ENCODE measurements at regions not wholly inside any gene's neighbourhood (a gene's known extent, or its start where the extent isn't known, plus 50 kb on each side); places are given as distances from the start of the nearest gene placed in this dataset.

- no peaks in the 10 kb centered on the region for H3K27me3 ChIP-seq (ENCODE audit: control insufficient read depth, insufficient read depth, low read length)
- H3K4me3 ChIP-seq (ENCODE audit: low read depth, low read length): no peak overlapping the region
- H3K4me1 ChIP-seq (ENCODE audit: control insufficient read depth, insufficient read depth, low read length): peaks cover 3% of the 10 kb centered on the region
- no peak for DNase-seq (ENCODE audit: low read depth in 4 of 6, low spot score in 6 of 6)
- H3K9me3 ChIP-seq (ENCODE audit: control insufficient read depth, insufficient read depth, low read length): no peaks in the 10 kb centered on the region
- no peak overlapping the region for H3K27ac ChIP-seq (ENCODE audit: low read depth, low read length)
- 95% methylated on average over 15 of the region's 18 CpGs for WGBS (ENCODE audit: insufficient coverage)
- no peaks in the 10 kb centered on the region for H3K36me3 ChIP-seq (ENCODE audit: control insufficient read depth, insufficient read depth, low read length)
These were observed 257.5 kb downstream of the PARP8 start for GRCh38 chr5:50923768-50924494.

DNA sequence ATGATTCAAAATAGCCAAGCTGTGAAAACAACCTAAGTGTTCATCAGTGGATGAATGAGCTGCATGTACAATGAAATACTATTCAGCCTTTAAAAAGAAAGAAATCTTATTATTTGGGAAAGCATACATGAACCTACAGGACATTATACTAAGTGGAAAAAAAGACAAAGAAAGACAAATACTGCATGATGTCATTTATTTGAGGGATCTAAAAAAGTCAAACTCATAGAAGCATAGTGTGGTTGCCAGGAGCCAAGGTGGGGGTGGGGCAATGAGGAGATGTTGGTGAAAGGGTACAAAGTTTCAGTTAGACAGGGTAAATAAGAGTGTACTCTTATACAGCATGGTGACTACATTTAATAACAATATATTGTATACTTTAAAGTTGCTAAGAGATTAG, 261.5 kb downstream of the PARP8 start:
- no peaks in the 10 kb centered on the region for H3K9me3 ChIP-seq (ENCODE audit: control insufficient read depth, insufficient read depth, low read length)
- no peaks in the 10 kb centered on the region for H3K27me3 ChIP-seq (ENCODE audit: control insufficient read depth, insufficient read depth, low read length)
- H3K4me3 ChIP-seq (ENCODE audit: low read depth, low read length): no peak overlapping the region
- no peak for DNase-seq (ENCODE audit: low read depth in 4 of 6, low spot score in 6 of 6)
- H3K27ac ChIP-seq (ENCODE audit: low read depth, low read length): no peak overlapping the region
- no peaks in the 10 kb centered on the region for H3K36me3 ChIP-seq (ENCODE audit: control insufficient read depth, insufficient read depth, low read length)
- H3K4me1 ChIP-seq (ENCODE audit: control insufficient read depth, insufficient read depth, low read length): peaks cover 3% of the 10 kb centered on the region

DNA sequence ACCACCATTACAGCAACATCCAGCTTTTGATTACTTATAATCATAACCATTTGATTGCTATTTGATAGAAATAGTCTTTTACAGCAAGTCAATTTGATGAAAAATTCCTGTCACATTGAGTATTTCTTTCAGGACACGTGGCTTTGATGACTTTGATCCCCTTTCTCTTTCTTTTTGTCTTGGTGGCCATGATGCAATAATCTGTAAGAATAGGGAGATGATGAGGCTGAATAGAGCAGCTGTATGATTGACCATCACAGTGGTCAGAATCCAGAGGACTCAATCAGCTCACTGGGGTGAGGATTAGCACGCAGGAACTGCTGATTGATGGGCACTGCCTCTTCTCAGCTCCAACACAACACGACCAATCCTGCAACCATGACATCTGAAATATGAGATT, 262.7 kb downstream of the PARP8 start:
- Histone ChIP-seq H3K36me3 (ENCODE audit: control insufficient read depth, insufficient read depth, low read length) (no peaks in the 10 kb centered on the region), H3K4me3 (ENCODE audit: low read depth, low read length) (no peak overlapping the region), H3K27me3 (ENCODE audit: control insufficient read depth, insufficient read depth, low read length) (no peaks in the 10 kb centered on the region), H3K9me3 (ENCODE audit: control insufficient read depth, insufficient read depth, low read length) (no peaks in the 10 kb centered on the region), H3K4me1 (ENCODE audit: control insufficient read depth, insufficient read depth, low read length) (no peaks in the 10 kb centered on the region), H3K27ac (ENCODE audit: low read depth, low read length) (no peak overlapping the region)
- no peak for DNase-seq (ENCODE audit: low read depth in 4 of 6, low spot score in 6 of 6)
- no CpG with 5 or more reads among the region's 3 CpGs for WGBS (ENCODE audit: insufficient coverage)

DNA sequence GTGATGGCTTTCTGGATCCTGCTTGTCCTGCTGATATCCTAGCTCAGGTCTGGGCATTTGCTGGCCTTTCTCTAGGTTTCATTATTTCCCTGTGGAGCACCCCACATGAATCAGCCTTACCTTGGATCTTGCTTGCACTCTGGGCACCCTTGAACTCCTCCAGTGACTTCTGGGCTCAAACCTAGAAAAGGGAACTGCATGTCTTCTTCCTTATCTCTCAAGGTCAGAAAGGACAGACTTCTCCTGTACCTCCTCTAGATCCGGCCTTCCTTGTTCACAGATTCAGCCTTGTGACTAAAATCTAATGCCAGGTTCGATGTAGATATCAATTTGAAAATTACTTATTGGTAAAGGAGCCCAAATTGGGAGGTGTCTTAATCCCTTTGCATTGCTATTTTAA, 267.9 kb downstream of the PARP8 start:
- no peaks in the 10 kb centered on the region for H3K4me1 ChIP-seq (ENCODE audit: control insufficient read depth, insufficient read depth, low read length)
- H3K27ac ChIP-seq (ENCODE audit: low read depth, low read length): no peak overlapping the region
- no peaks in the 10 kb centered on the region for H3K9me3 ChIP-seq (ENCODE audit: control insufficient read depth, insufficient read depth, low read length)
- no CpG with 5 or more reads among the region's 2 CpGs for WGBS (ENCODE audit: insufficient coverage)
- DNase-seq (ENCODE audit: low read depth in 4 of 6, low spot score in 6 of 6): no peak
- no peaks in the 10 kb centered on the region for H3K36me3 ChIP-seq (ENCODE audit: control insufficient read depth, insufficient read depth, low read length)
- H3K4me3 ChIP-seq (ENCODE audit: low read depth, low read length): no peak overlapping the region
- no peaks in the 10 kb centered on the region for H3K27me3 ChIP-seq (ENCODE audit: control insufficient read depth, insufficient read depth, low read length)

DNA sequence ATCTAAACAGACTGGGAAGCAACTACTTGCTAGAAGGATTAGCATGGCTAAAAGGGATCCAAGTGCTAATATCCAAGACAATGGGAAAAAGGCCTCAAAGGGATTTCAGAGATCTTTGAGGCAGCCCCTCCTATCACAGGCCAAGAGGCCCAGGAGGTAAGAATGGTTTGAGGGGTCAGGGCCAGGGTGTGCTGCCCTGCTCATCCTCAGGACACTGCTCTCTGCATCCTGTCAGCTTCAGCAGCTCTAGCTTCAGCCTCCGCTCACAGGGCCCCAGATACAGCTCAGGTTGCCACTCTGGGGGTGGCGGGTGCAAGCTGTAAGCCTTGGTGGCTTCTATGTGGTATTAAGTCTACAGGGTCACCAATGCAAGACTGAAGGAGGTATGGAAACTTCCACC, 278.7 kb downstream of the PARP8 start:
- H3K4me3 ChIP-seq (ENCODE audit: low read depth, low read length): no peak overlapping the region
- WGBS (ENCODE audit: insufficient coverage): no CpG with 5 or more reads among the region's 2 CpGs

GRCh38 chr5:50947906-50948683, 281.7 kb downstream of the PARP8 start:
- 60% methylated on average over 6 of the region's 6 CpGs for WGBS (ENCODE audit: insufficient coverage)
- peak in 2 of 6 donors; percentile 41 to 70 for DNase-seq (ENCODE audit: low read depth in 4 of 6, low spot score in 6 of 6)
- H3K27ac ChIP-seq (ENCODE audit: low read depth, low read length): no peak overlapping the region
- H3K4me3 ChIP-seq (ENCODE audit: low read depth, low read length): no peak overlapping the region
- no peaks in the 10 kb centered on the region for H3K36me3 ChIP-seq (ENCODE audit: control insufficient read depth, insufficient read depth, low read length)
- no peaks in the 10 kb centered on the region for H3K27me3 ChIP-seq (ENCODE audit: control insufficient read depth, insufficient read depth, low read length)
- no peaks in the 10 kb centered on the region for H3K4me1 ChIP-seq (ENCODE audit: control insufficient read depth, insufficient read depth, low read length)
- no peaks in the 10 kb centered on the region for H3K9me3 ChIP-seq (ENCODE audit: control insufficient read depth, insufficient read depth, low read length)

More for the DNA sequence above, 278.7 kb downstream of the PARP8 start:
- Histone ChIP-seq H3K4me1 (ENCODE audit: control insufficient read depth, insufficient read depth, low read length) (no peaks in the 10 kb centered on the region), H3K9me3 (ENCODE audit: control insufficient read depth, insufficient read depth, low read length) (no peaks in the 10 kb centered on the region), H3K36me3 (ENCODE audit: control insufficient read depth, insufficient read depth, low read length) (no peaks in the 10 kb centered on the region), H3K27ac (ENCODE audit: low read depth, low read length) (no peak overlapping the region), H3K27me3 (ENCODE audit: control insufficient read depth, insufficient read depth, low read length) (no peaks in the 10 kb centered on the region)
- no peak for DNase-seq (ENCODE audit: low read depth in 4 of 6, low spot score in 6 of 6)

DNA sequence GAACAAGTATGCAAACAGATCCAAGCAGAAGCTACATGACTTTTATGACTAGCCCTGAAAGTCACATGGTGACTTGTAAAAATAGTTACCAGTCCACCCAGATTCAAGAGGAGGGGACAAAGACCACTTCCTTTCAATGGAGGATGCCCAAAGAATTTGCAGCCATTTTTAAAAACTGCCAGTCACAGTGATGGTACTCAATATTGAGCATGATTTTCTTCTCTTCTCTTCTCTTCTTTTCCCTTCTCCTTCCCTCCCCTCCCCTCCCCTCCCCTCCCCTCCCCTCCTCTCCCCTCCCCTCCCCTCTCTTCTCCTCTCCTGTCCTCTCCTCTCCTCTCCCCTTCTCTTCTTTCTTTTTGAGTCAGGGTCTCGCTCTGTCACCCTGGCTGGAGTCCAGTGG, 286.9 kb downstream of the PARP8 start:
- Histone ChIP-seq H3K27me3 (ENCODE audit: control insufficient read depth, insufficient read depth, low read length) (no peaks in the 10 kb centered on the region), H3K36me3 (ENCODE audit: control insufficient read depth, insufficient read depth, low read length) (no peaks in the 10 kb centered on the region), H3K9me3 (ENCODE audit: control insufficient read depth, insufficient read depth, low read length) (no peaks in the 10 kb centered on the region), H3K27ac (ENCODE audit: low read depth, low read length) (no peak overlapping the region), H3K4me1 (ENCODE audit: control insufficient read depth, insufficient read depth, low read length) (no peaks in the 10 kb centered on the region), H3K4me3 (ENCODE audit: low read depth, low read length) (no peak overlapping the region)
- WGBS (ENCODE audit: insufficient coverage): no CpG with 5 or more reads among the region's 1 CpG
- no peak for DNase-seq (ENCODE audit: low read depth in 4 of 6, low spot score in 6 of 6)

- Histone ChIP-seq H3K9me3 (ENCODE audit: control insufficient read depth, insufficient read depth, low read length) (no peaks in the 10 kb centered on the region), H3K4me1 (ENCODE audit: control insufficient read depth, insufficient read depth, low read length) (peaks cover 11% of the 10 kb centered on the region), H3K27me3 (ENCODE audit: control insufficient read depth, insufficient read depth, low read length) (peaks cover 16% of the 10 kb centered on the region), H3K4me3 (ENCODE audit: low read depth, low read length) (no peak overlapping the region), H3K36me3 (ENCODE audit: control insufficient read depth, insufficient read depth, low read length) (no peaks in the 10 kb centered on the region), H3K27ac (ENCODE audit: low read depth, low read length) (no peak overlapping the region)
- peak in 2 of 6 donors; percentile 73 to 88 for DNase-seq (ENCODE audit: low read depth in 4 of 6, low spot score in 6 of 6)
- WGBS (ENCODE audit: insufficient coverage): no CpG with 5 or more reads among the region's 5 CpGs
These were observed 292.5 kb downstream of the PARP8 start for GRCh38 chr5:50958852-50959457.

DNA sequence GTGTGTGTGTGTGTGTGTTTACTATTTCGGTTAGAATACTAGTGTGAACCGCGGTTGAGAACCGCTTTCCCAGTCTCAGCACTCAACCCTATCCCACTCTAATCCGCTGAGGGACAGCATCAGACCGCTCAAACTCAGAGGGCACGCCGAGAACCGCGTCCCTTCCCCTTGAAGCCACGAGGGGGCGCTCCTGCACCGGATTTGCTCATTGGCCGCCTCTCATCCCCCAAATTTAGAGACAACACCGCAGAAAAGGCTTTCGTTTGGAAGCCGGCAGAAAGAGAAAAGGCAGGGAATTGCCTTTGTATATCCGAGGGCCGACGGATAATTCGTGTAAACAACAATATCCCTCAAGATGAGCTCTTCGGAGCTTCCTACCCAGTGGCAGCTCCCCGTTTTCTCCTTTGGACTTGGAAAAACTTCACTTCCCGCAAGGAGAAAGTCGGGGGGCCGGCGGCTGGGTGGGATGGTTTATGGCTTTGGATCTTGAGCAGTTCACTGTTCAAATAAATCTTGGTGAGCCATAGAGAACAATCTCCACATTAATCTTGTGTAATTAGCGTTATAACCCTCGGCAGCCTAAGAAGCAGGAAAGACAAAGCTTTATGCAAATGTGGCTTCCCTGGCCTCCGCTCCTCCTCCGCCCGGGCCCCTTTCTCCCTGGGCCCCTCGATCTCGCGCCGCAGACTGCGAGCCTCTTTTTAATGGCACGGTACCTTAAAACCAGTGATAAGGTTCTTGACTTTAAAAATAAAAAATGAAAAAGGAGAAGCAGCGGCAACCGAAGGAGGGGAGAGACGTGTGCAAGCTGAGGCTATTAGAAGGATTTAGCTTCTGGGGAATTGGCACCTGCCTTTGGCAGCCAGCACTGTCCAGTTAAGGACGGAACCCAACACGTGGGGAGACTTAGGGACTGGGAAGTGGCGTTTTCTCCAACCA, 296.8 kb downstream of the PARP8 start:
- H3K36me3 ChIP-seq (ENCODE audit: control insufficient read depth, insufficient read depth, low read length): no peaks in the 10 kb centered on the region
- WGBS (ENCODE audit: insufficient coverage): under 1% methylated on average over 30 of the region's 44 CpGs
- no peaks in the 10 kb centered on the region for H3K9me3 ChIP-seq (ENCODE audit: control insufficient read depth, insufficient read depth, low read length)
- H3K4me3 ChIP-seq (ENCODE audit: low read depth, low read length): peak overlapping the region; percentile 47
- H3K27ac ChIP-seq (ENCODE audit: low read depth, low read length): no peak overlapping the region
- H3K4me1 ChIP-seq (ENCODE audit: control insufficient read depth, insufficient read depth, low read length): peaks cover 25% of the 10 kb centered on the region
- H3K27me3 ChIP-seq (ENCODE audit: control insufficient read depth, insufficient read depth, low read length): peaks cover 58% of the 10 kb centered on the region
- peak in 4 of 6 donors; percentile 78 to 95 (median 88) for DNase-seq (ENCODE audit: low read depth in 4 of 6, low spot score in 6 of 6)
